HG02852 (cell line): ENCODE measurements at regions not wholly inside any gene's neighbourhood (a gene's known extent, or its start where the extent isn't known, plus 50 kb on each side); places are given as distances from the start of the nearest gene placed in this dataset.
"Not testable (repeated sequence)": the region's sequence is repeated elsewhere in the genome, so short reads cannot be mapped to it uniquely, and the experiment has no call there.

ENCODE experiments used
- ATAC-seq: cut with Tn5 transposase; IDR thresholded peaks from one replicate; pipeline ENCODE4 v1.9.1; 2021; ENCODE audit warnings: mild to moderate bottlenecking, moderate library complexity; ENCODE audit not compliant: unreplicated experiment

GRCh38 chr4:164531336-164531735, 222.6 kb upstream of the SMIM31 start:
- no peak for ATAC-seq

- ATAC-seq = no peak
These were observed 217.1 kb upstream of the SMIM31 start for GRCh38 chr4:164536814-164537213.

GRCh38 chr4:164538097-164538496, 215.8 kb upstream of the SMIM31 start:
- ATAC-seq = no peak

- no peak for ATAC-seq
These were observed 212.9 kb upstream of the SMIM31 start for GRCh38 chr4:164540987-164541386.

- no peak for ATAC-seq
These were observed 211.5 kb upstream of the SMIM31 start for GRCh38 chr4:164542431-164542830.

- ATAC-seq = no peak
These were observed 202.8 kb upstream of the SMIM31 start for GRCh38 chr4:164550989-164551712.

GRCh38 chr4:164551713-164552040, 202.3 kb upstream of the SMIM31 start:
- ATAC-seq = no peak

GRCh38 chr4:164571593-164572390, 182.1 kb upstream of the SMIM31 start:
- ATAC-seq = no peak

GRCh38 chr4:164572877-164573279, 181.1 kb upstream of the SMIM31 start:
- no peak for ATAC-seq

- ATAC-seq = no peak
These were observed 178.1 kb upstream of the SMIM31 start for GRCh38 chr4:164575861-164576260.

GRCh38 chr4:164579270-164579942, 174.5 kb upstream of the SMIM31 start:
- no peak for ATAC-seq

GRCh38 chr4:164591666-164592065, 162.3 kb upstream of the SMIM31 start:
- no peak for ATAC-seq

GRCh38 chr4:164595751-164596150, 158.2 kb upstream of the SMIM31 start:
- ATAC-seq = no peak

- no peak for ATAC-seq
These were observed 157.5 kb upstream of the SMIM31 start for GRCh38 chr4:164596318-164596878.

GRCh38 chr4:164596927-164597326, 157.0 kb upstream of the SMIM31 start:
- ATAC-seq = no peak

- no peak for ATAC-seq
These were observed 152.3 kb upstream of the SMIM31 start for GRCh38 chr4:164601653-164602052.

- ATAC-seq = not testable (repeated sequence)
These were observed 148.1 kb upstream of the SMIM31 start for GRCh38 chr4:164605791-164606190.

GRCh38 chr4:164606478-164606877, 147.5 kb upstream of the SMIM31 start:
- peak; percentile 97 for ATAC-seq

GRCh38 chr4:164613256-164613655, 140.7 kb upstream of the SMIM31 start:
- ATAC-seq = no peak

GRCh38 chr4:164613792-164614191, 140.1 kb upstream of the SMIM31 start:
- no peak for ATAC-seq

GRCh38 chr4:164614329-164614728, 139.6 kb upstream of the SMIM31 start:
- no peak for ATAC-seq

- no peak for ATAC-seq
These were observed 138.9 kb upstream of the SMIM31 start for GRCh38 chr4:164614999-164615398.
